WTC11 (cell line): ENCODE measurements at regions not wholly inside any gene's neighbourhood (a gene's known extent, or its start where the extent isn't known, plus 50 kb on each side); places are given as distances from the start of the nearest gene placed in this dataset.

Source experiments
- ATAC-seq: fragments of 200-7000 bp; cut with Tn5 transposase; 2 replicates; pipeline ENCODE4 v1.10.0; 2021; ENCODE audit warnings: mild to moderate bottlenecking, moderate library complexity
- CTCF ChIA-PET: fragments of 300-600 bp; sonication (Branson Sonifier 250); formaldehyde crosslinking; loops from one replicate; lab custom pipeline; 2021; ENCODE audit warnings: antibody characterized with exemption; lab: Charles Lee
- POLR2A ChIA-PET: fragments of 350-600 bp; sonication (Branson Sonifier 250); formaldehyde crosslinking; loops from one replicate; lab custom pipeline; 2021; ENCODE audit warnings: antibody characterized with exemption; lab: Charles Lee
- DNase-seq: peaks from one replicate; pipeline ENCODE4 v3.0.0; 2021; ENCODE audit warnings: low spot score
- H3K27ac Mint-ChIP-seq: 2 replicates; pipeline ENCODE4 v1.8.0; 2021; ENCODE audit warnings: mixed read lengths
- H3K27me3 Mint-ChIP-seq: 2 replicates; pipeline ENCODE4 v1.8.0; 2021; ENCODE audit warnings: low read depth, mild to moderate bottlenecking, moderate library complexity, mixed read lengths
- H3K36me3 Mint-ChIP-seq: 2 replicates; pipeline ENCODE4 v1.8.0; 2021; ENCODE audit warnings: mixed read lengths
- H3K4me1 Mint-ChIP-seq: 2 replicates; pipeline ENCODE4 v1.8.0; 2022; ENCODE audit warnings: mixed read lengths
- H3K4me3 Mint-ChIP-seq: 2 replicates; pipeline ENCODE4 v1.8.0; 2021; ENCODE audit warnings: mild to moderate bottlenecking, moderate library complexity, mixed read lengths
- H3K9me3 Mint-ChIP-seq: 2 replicates; pipeline ENCODE4 v1.8.0; 2021; ENCODE audit warnings: mixed read lengths
- GRHL2 ChIP-seq: fragments of 250-450 bp; sonication (Bioruptor Pico); IDR thresholded peaks from 2 replicates; pipeline ENCODE4 v1.8.0; 2022; ENCODE audit warnings: mild to moderate bottlenecking, moderate library complexity; ENCODE audit not compliant: insufficient replicate concordance, severe bottlenecking
- HMGA2 ChIP-seq: fragments of 250-450 bp; sonication (Bioruptor Pico); IDR thresholded peaks from 2 replicates; pipeline ENCODE4 v1.4.0; 2021; ENCODE audit warnings: mild to moderate bottlenecking, moderate library complexity
- JAZF1 ChIP-seq: fragments of 250-450 bp; sonication (Bioruptor Pico); IDR thresholded peaks from 2 replicates; pipeline ENCODE4 v1.9.0; 2021; ENCODE audit warnings: moderate library complexity, mild to moderate bottlenecking, inconsistent platforms
- JUN ChIP-seq: sonication (generic); formaldehyde crosslinking; IDR thresholded peaks from 2 replicates; pipeline ENCODE4 v1.8.0; 2023; ENCODE audit warnings: mild to moderate bottlenecking, missing genetic modification reagents
- MYBL2 ChIP-seq: sonication (generic); formaldehyde crosslinking; IDR thresholded peaks from 2 replicates; pipeline ENCODE4 v1.8.1; 2023; ENCODE audit warnings: mild to moderate bottlenecking, moderate library complexity, missing genetic modification reagents
- SP1 ChIP-seq: sonication (generic); formaldehyde crosslinking; conservative IDR thresholded peaks from 2 replicates; pipeline ENCODE4 v1.8.1; 2022; ENCODE audit warnings: missing genetic modification reagents
- ZNF138 ChIP-seq: sonication (generic); formaldehyde crosslinking; conservative IDR thresholded peaks from 2 replicates; pipeline ENCODE4 v1.8.1; 2022; ENCODE audit warnings: mild to moderate bottlenecking, moderate library complexity, missing genetic modification reagents
- ZNF219 ChIP-seq: sonication (generic); formaldehyde crosslinking; IDR thresholded peaks from 2 replicates; pipeline ENCODE4 v1.8.0; 2023; ENCODE audit warnings: missing genetic modification reagents, mild to moderate bottlenecking, borderline replicate concordance
- ZNF232 ChIP-seq: sonication (generic); formaldehyde crosslinking; IDR thresholded peaks from 2 replicates; pipeline ENCODE4 v1.8.0; 2022; ENCODE audit warnings: mild to moderate bottlenecking, missing genetic modification reagents
- ZNF396 ChIP-seq: fragments of 250-450 bp; sonication (Bioruptor Pico); IDR thresholded peaks from 2 replicates; pipeline ENCODE4 v1.8.0; 2021; ENCODE audit warnings: mild to moderate bottlenecking, moderate library complexity, borderline replicate concordance
- ZNF416 ChIP-seq: fragments of 250-450 bp; sonication (Bioruptor Pico); IDR thresholded peaks from 2 replicates; pipeline ENCODE4 v1.9.0; 2021; ENCODE audit warnings: mild to moderate bottlenecking, inconsistent platforms
- ZNF671 ChIP-seq: fragments of 250-450 bp; sonication (Bioruptor Pico); IDR thresholded peaks from 2 replicates; pipeline ENCODE4 v1.8.0; 2021; ENCODE audit warnings: mild to moderate bottlenecking
- TF ChIP-seq, protein P1 (sequence below): sonication (generic); formaldehyde crosslinking; IDR thresholded peaks from 2 replicates; pipeline ENCODE4 v1.8.1; 2023; ENCODE audit warnings: mild to moderate bottlenecking, moderate library complexity, missing genetic modification reagents
- TF ChIP-seq, protein P2 (sequence below): sonication (generic); formaldehyde crosslinking; IDR thresholded peaks from 2 replicates; pipeline ENCODE4 v1.8.1; 2022; ENCODE audit warnings: low read depth, mild to moderate bottlenecking, moderate library complexity, missing genetic modification reagents, borderline replicate concordance
- TF ChIP-seq, protein P3 (sequence below): sonication (generic); formaldehyde crosslinking; IDR thresholded peaks from 2 replicates; pipeline ENCODE4 v1.8.1; 2022; ENCODE audit warnings: low read depth, missing genetic modification reagents, borderline replicate concordance
- TF ChIP-seq, protein P4 (sequence below): sonication (generic); formaldehyde crosslinking; IDR thresholded peaks from 2 replicates; pipeline ENCODE4 v1.8.1; 2022; ENCODE audit warnings: mild to moderate bottlenecking, missing genetic modification reagents, moderate library complexity, borderline replicate concordance
- TF ChIP-seq, protein P5 (sequence below): sonication (generic); formaldehyde crosslinking; IDR thresholded peaks from 2 replicates; pipeline ENCODE4 v1.8.1; 2022; ENCODE audit warnings: mild to moderate bottlenecking, moderate library complexity, missing genetic modification reagents

DNA sequence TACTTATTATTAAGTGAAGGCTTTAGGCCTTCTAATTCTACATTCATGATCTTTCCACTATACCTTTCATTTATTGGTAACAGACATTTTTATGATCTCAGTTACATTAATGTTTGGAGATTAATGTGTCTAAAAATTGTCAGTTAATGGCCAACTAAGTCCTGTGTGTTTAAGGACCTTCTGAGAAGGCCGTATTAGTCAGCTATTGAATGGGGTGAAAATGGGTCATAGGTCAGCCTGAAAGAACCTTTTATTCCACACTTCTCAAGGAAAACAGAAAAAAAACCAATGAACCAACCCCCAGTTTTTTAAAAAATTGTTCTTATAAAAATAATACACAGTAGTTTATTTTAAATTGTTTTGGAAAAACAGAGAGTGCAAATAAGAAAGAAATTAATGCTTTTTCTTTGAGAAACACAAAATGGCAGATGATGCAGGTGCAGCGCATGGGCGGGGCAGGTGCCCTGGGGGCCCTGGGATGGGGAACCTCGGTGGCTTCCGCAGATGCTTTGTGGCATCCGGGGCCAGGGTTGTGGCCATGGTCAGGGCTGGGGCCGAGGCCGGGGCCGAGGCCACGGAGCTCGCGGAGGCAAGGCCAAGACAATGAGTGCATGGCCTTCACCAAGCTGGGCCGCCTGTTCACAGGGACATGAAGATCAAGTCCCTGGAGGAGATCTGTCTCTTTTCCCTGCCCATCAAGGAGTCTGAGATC, 141.9 kb downstream of the SPATA31D1 start (continued):
- TF ChIP-seq, protein P1, sequence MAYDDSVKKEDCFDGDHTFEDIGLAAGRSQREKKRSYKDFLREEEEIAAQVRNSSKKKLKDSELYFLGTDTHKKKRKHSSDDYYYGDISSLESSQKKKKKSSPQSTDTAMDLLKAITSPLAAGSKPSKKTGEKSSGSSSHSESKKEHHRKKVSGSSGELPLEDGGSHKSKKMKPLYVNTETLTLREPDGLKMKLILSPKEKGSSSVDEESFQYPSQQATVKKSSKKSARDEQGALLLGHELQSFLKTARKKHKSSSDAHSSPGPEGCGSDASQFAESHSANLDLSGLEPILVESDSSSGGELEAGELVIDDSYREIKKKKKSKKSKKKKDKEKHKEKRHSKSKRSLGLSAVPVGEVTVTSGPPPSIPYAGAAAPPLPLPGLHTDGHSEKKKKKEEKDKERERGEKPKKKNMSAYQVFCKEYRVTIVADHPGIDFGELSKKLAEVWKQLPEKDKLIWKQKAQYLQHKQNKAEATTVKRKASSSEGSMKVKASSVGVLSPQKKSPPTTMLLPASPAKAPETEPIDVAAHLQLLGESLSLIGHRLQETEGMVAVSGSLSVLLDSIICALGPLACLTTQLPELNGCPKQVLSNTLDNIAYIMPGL (CRISPR knock-in tag) = no peak
- TF ChIP-seq ZNF138 (no peak), JAZF1 (CRISPR knock-in tag) (no peak), ZNF219 (CRISPR knock-in tag) (no peak), GRHL2 (CRISPR knock-in tag) (no peak), ZNF416 (CRISPR knock-in tag) (no peak), ZNF232 (CRISPR knock-in tag) (no peak)
- TF ChIP-seq, protein P2, sequence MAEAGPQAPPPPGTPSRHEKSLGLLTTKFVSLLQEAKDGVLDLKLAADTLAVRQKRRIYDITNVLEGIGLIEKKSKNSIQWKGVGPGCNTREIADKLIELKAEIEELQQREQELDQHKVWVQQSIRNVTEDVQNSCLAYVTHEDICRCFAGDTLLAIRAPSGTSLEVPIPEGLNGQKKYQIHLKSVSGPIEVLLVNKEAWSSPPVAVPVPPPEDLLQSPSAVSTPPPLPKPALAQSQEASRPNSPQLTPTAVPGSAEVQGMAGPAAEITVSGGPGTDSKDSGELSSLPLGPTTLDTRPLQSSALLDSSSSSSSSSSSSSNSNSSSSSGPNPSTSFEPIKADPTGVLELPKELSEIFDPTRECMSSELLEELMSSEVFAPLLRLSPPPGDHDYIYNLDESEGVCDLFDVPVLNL (CRISPR knock-in tag) = no peak
- TF ChIP-seq, protein P3, sequence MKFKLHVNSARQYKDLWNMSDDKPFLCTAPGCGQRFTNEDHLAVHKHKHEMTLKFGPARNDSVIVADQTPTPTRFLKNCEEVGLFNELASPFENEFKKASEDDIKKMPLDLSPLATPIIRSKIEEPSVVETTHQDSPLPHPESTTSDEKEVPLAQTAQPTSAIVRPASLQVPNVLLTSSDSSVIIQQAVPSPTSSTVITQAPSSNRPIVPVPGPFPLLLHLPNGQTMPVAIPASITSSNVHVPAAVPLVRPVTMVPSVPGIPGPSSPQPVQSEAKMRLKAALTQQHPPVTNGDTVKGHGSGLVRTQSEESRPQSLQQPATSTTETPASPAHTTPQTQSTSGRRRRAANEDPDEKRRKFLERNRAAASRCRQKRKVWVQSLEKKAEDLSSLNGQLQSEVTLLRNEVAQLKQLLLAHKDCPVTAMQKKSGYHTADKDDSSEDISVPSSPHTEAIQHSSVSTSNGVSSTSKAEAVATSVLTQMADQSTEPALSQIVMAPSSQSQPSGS (CRISPR knock-in tag) = no peak
- TF ChIP-seq, protein P4, sequence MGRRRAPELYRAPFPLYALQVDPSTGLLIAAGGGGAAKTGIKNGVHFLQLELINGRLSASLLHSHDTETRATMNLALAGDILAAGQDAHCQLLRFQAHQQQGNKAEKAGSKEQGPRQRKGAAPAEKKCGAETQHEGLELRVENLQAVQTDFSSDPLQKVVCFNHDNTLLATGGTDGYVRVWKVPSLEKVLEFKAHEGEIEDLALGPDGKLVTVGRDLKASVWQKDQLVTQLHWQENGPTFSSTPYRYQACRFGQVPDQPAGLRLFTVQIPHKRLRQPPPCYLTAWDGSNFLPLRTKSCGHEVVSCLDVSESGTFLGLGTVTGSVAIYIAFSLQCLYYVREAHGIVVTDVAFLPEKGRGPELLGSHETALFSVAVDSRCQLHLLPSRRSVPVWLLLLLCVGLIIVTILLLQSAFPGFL (CRISPR knock-in tag) = no peak

DNA sequence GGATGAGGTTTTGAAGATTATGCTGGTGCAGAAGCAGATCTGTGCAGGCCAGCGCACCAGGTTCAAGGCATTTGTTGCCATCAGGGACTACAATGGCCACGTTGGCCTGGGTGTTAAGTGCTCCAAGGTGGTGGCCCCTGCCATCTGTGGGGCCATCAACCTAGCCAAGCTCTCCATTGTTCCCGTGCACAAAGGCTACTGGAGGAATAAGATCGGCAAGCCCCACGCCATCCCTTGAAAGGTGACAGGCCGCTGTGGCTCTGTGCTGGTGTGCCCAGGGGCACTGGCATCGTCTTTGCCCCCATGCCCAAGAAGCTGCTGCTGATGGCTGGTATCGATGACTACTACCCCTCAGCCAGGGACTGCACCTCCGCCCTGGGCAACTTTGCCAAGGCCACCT, 142.5 kb downstream of the SPATA31D1 start:
- Mint-ChIP-seq H3K27ac (no peak overlapping the region), H3K4me1 (peaks cover 8% of the 10 kb centered on the region; the same call in 1 of the 2 replicates), H3K9me3 (peaks cover 13% of the 10 kb centered on the region), H3K36me3 (peaks cover 5% of the 10 kb centered on the region), H3K27me3 (no peaks in the 10 kb centered on the region; the same call in 1 of the 2 replicates), H3K4me3 (no peak overlapping the region)
- no peak for ATAC-seq
- POLR2A ChIA-PET = no interaction called here
- no peak for DNase-seq
- CTCF ChIA-PET = no interaction called here
- no peak for TF ChIP-seq ZNF671 (CRISPR knock-in tag)
- no peak for TF ChIP-seq JUN (CRISPR knock-in tag)
- TF ChIP-seq MYBL2 = no peak
- TF ChIP-seq, protein P2 (CRISPR knock-in tag) = no peak
- no peak for TF ChIP-seq ZNF138
- no peak for TF ChIP-seq SP1 (CRISPR knock-in tag)
- no peak for TF ChIP-seq GRHL2 (CRISPR knock-in tag)
- TF ChIP-seq, protein P5, sequence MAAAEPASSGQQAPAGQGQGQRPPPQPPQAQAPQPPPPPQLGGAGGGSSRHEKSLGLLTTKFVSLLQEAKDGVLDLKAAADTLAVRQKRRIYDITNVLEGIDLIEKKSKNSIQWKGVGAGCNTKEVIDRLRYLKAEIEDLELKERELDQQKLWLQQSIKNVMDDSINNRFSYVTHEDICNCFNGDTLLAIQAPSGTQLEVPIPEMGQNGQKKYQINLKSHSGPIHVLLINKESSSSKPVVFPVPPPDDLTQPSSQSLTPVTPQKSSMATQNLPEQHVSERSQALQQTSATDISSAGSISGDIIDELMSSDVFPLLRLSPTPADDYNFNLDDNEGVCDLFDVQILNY (CRISPR knock-in tag) = no peak
- TF ChIP-seq, protein P3 (CRISPR knock-in tag) = no peak
- no peak for TF ChIP-seq ZNF396 (CRISPR knock-in tag)
- TF ChIP-seq HMGA2 (CRISPR knock-in tag) = no peak
